ENCODE measurements at regions not wholly inside any gene's neighbourhood (a gene's known extent, or its start where the extent isn't known, plus 50 kb on each side); places are given as distances from the start of the nearest gene placed in this dataset.

DNA sequence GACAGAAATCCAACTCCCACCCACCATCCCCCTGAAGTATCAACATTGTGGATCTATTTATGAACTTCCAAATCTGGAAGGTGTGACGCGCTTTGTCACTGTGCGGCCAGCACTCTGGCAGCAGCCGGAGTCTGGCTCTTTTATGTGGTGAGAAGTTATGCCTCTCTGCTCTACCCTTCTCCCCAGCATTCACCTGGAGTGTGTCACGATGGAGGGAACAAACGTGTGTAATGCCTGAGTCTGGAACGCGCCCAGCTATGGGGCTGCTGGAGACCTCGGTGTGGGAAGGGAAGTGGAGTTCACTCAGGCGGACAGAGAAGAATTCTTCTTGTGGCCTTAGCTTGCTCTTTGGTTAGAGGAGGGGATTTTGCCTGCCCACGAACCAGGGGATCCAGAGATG is 222.1 kb upstream of the RPL34 start:
- no peak for TF ChIP-seq POLR2A (IDR thresholded peaks at IDR 0.05)
- TF ChIP-seq, protein P1, sequence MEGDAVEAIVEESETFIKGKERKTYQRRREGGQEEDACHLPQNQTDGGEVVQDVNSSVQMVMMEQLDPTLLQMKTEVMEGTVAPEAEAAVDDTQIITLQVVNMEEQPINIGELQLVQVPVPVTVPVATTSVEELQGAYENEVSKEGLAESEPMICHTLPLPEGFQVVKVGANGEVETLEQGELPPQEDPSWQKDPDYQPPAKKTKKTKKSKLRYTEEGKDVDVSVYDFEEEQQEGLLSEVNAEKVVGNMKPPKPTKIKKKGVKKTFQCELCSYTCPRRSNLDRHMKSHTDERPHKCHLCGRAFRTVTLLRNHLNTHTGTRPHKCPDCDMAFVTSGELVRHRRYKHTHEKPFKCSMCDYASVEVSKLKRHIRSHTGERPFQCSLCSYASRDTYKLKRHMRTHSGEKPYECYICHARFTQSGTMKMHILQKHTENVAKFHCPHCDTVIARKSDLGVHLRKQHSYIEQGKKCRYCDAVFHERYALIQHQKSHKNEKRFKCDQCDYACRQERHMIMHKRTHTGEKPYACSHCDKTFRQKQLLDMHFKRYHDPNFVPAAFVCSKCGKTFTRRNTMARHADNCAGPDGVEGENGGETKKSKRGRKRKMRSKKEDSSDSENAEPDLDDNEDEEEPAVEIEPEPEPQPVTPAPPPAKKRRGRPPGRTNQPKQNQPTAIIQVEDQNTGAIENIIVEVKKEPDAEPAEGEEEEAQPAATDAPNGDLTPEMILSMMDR (IDR thresholded peaks at IDR 0.05) = no peak
